HCT116 (cell line): ENCODE measurements at regions not wholly inside any gene's neighbourhood (a gene's known extent, or its start where the extent isn't known, plus 50 kb on each side); places are given as distances from the start of the nearest gene placed in this dataset.

Experiments used
- ATAC-seq: fragments of 200-7000 bp; cut with Tn5 transposase; 2 replicates; pipeline ENCODE4 v1.9.1; 2020; ENCODE audit warnings: mild to moderate bottlenecking, moderate library complexity
- BruUV-seq: library from RNA; stranded (reverse); fragments of 400-500 nt; replicated peaks from 2 replicates; lab custom pipeline; 2021; lab: Mats Ljungman, UMichigan
- CTCF ChIA-PET: fragments of 300-600 bp; sonication (Branson Sonifier 250); formaldehyde crosslinking; loops from one replicate; lab custom pipeline; 2021; ENCODE audit warnings: antibody characterized with exemption; lab: Charles Lee
- POLR2A ChIA-PET: fragments of 300-600, 350-600 bp; sonication (Branson Sonifier 250); formaldehyde crosslinking; loops from one replicate; lab custom pipeline; 2021; ENCODE audit warnings: antibody characterized with exemption; lab: Charles Lee
- RAD21 ChIA-PET, 2 experiments: fragments of 300-600 bp; sonication (Branson Sonifier 250); formaldehyde crosslinking; loops; one replicate each; lab custom pipeline; 2023; ENCODE audit warnings: low total read pairs in 2 of 2; ENCODE audit not compliant: uncharacterized antibody in 2 of 2, unreplicated experiment in 2 of 2, low non-redundant PET in 1 of 2; lab: Charles Lee
- DNase-seq: peaks from one replicate; pipeline ENCODE4 v3.0.0-alpha.2; 2010; ENCODE audit warnings: low read depth, low spot score
- H2AFZ ChIP-seq: fragments of 200-600 bp; shearing (Covaris generic), sonication (generic); 2 replicates; pipeline ENCODE4 v1.6.1; 2017; ENCODE audit warnings: low read depth, mixed run types, mixed read lengths, antibody characterized with exemption, low read length; ENCODE audit not compliant: poor library complexity, severe bottlenecking
- H3K27ac ChIP-seq: 2 replicates; pipeline ENCODE4 v1.5.1; 2012; ENCODE audit warnings: low read depth, low read length
- H3K27me3 ChIP-seq: fragments of 200-600 bp; sonication (generic); 2 replicates; pipeline ENCODE4 v1.6.1; 2016; ENCODE audit warnings: mixed run types, low read length, mixed read lengths; ENCODE audit not compliant: insufficient read depth
- H3K36me3 ChIP-seq, 2 experiments: fragments of 200-500 bp in 1 of 2; fragments of 200-600 bp in 1 of 2; sonication (Bioruptor generic) in 1 of 2; sonication (generic) in 1 of 2; 2 replicates each; pipeline versions ENCODE4 v1.5.1 to v1.6.1; 2014 to 2016; ENCODE audit warnings: low read length in 2 of 2, inconsistent platforms in 1 of 2, mixed read lengths in 1 of 2, mixed run types in 1 of 2; ENCODE audit not compliant: insufficient read depth in 2 of 2, control insufficient read depth in 1 of 2
- H3K4me1 ChIP-seq, 2 experiments: fragments of 200-600 bp in 1 of 2; sonication (generic) in 1 of 2; 2 replicates each; pipeline versions ENCODE4 v1.5.1 to v1.6.1; 2012 to 2017; ENCODE audit warnings: low read length in 2 of 2, inconsistent platforms in 1 of 2, mild to moderate bottlenecking in 1 of 2, mixed read lengths in 1 of 2, mixed run types in 1 of 2, moderate library complexity in 1 of 2; ENCODE audit not compliant: insufficient read depth in 2 of 2, control insufficient read depth in 1 of 2
- H3K4me2 ChIP-seq: fragments of 200-600 bp; sonication (generic); 2 replicates; pipeline ENCODE4 v1.6.1; 2017; ENCODE audit warnings: mixed run types, low read length, mixed read lengths
- H3K4me3 ChIP-seq, 2 experiments: fragments of 200-600 bp in 1 of 2; sonication (generic) in 1 of 2; replicated peaks in 1 of 2; 2 replicates each; pipeline ENCODE4 v1.5.1; 2011 to 2016; ENCODE audit warnings: low read length in 2 of 2, control low read depth in 1 of 2, low read depth in 1 of 2, mild to moderate bottlenecking in 1 of 2, mixed read lengths in 1 of 2, mixed run types in 1 of 2
- H3K79me2 ChIP-seq: fragments of 200-600 bp; sonication (generic); 2 replicates; pipeline ENCODE4 v1.6.1; 2017; ENCODE audit warnings: mild to moderate bottlenecking, mixed run types, low read length, moderate library complexity, mixed read lengths; ENCODE audit not compliant: insufficient read depth
- H3K9ac ChIP-seq: fragments of 200-600 bp; sonication (generic); 2 replicates; pipeline ENCODE4 v1.6.1; 2016; ENCODE audit warnings: low read length, mixed read lengths
- H3K9me2 ChIP-seq: fragments of 200-600 bp; sonication (generic), shearing (Covaris generic); 2 replicates; pipeline ENCODE4 v1.6.1; 2017; ENCODE audit warnings: mixed run types, mild to moderate bottlenecking, moderate library complexity; ENCODE audit not compliant: insufficient read depth
- H3K9me3 ChIP-seq, 2 experiments: fragments of 200-500 bp in 1 of 2; fragments of 200-600 bp in 1 of 2; sonication (Bioruptor generic) in 1 of 2; sonication (generic) in 1 of 2; 2 replicates each; pipeline ENCODE4 v1.6.1; 2014 to 2017; ENCODE audit warnings: low read length in 2 of 2, mixed read lengths in 2 of 2, inconsistent platforms in 1 of 2, low read depth in 1 of 2, mild to moderate bottlenecking in 1 of 2, mixed run types in 1 of 2, moderate library complexity in 1 of 2; ENCODE audit not compliant: control insufficient read depth in 1 of 2, insufficient read depth in 1 of 2
- H4K20me1 ChIP-seq: fragments of 200-600 bp; sonication (generic), shearing (Covaris generic); 2 replicates; pipeline ENCODE4 v1.6.1; 2017; ENCODE audit warnings: mixed run types, mild to moderate bottlenecking, moderate library complexity; ENCODE audit not compliant: insufficient read depth
- CEBPB ChIP-seq: IDR thresholded peaks from 2 replicates; pipeline ENCODE4 v1.6.1; 2012; ENCODE audit warnings: low read depth
- EGR1 ChIP-seq: IDR thresholded peaks from 2 replicates; pipeline ENCODE4 v1.6.1; 2012; ENCODE audit warnings: low read depth
- ELF1 ChIP-seq: IDR thresholded peaks from 2 replicates; pipeline ENCODE4 v1.6.1; 2012; ENCODE audit warnings: low read depth, borderline replicate concordance
- EZH2 ChIP-seq: fragments of 200-600 bp; sonication (generic); IDR thresholded peaks from 2 replicates; pipeline ENCODE4 v1.6.1; 2017; ENCODE audit warnings: antibody characterized with exemption, mixed run types
- EZH2phosphoT487 ChIP-seq: fragments of 200-600 bp; IDR thresholded peaks from 2 replicates; pipeline ENCODE4 v1.6.1; 2018; ENCODE audit warnings: antibody characterized with exemption, borderline replicate concordance
- FOSL1 ChIP-seq: IDR thresholded peaks from 2 replicates; pipeline ENCODE4 v1.6.1; 2012; ENCODE audit warnings: low read depth
- POLR2A ChIP-seq: IDR thresholded peaks from 2 replicates; pipeline ENCODE4 v1.7.0; 2011; ENCODE audit warnings: borderline replicate concordance; ENCODE audit not compliant: insufficient read depth, insufficient read length; ENCODE audit errors: extremely low read depth
- POLR2AphosphoS5 ChIP-seq: IDR thresholded peaks from 2 replicates; pipeline ENCODE4 v1.6.1; 2011; ENCODE audit warnings: mild to moderate bottlenecking, low read depth, low read length, moderate library complexity
- RAD21 ChIP-seq: IDR thresholded peaks from 2 replicates; pipeline ENCODE4 v1.6.1; 2012; ENCODE audit warnings: low read depth, mild to moderate bottlenecking
- SIN3A ChIP-seq: IDR thresholded peaks from 2 replicates; pipeline ENCODE4 v1.6.1; 2012; ENCODE audit warnings: low read depth
- SP1 ChIP-seq: IDR thresholded peaks from 2 replicates; pipeline ENCODE4 v1.6.1; 2012; ENCODE audit warnings: low read depth
- SRF ChIP-seq: IDR thresholded peaks from 2 replicates; pipeline ENCODE4 v1.6.1; 2012; ENCODE audit warnings: low read depth
- TCF7L2 ChIP-seq: IDR thresholded peaks from 2 replicates; pipeline ENCODE4 v1.7.0; 2011; ENCODE audit warnings: borderline replicate concordance, inconsistent platforms; ENCODE audit not compliant: insufficient read depth, insufficient read length; ENCODE audit errors: extremely low read depth
- YY1 ChIP-seq: IDR thresholded peaks from 2 replicates; pipeline ENCODE4 v1.6.1; 2011; ENCODE audit warnings: low read length, low read depth, moderate library complexity, mild to moderate bottlenecking; ENCODE audit not compliant: insufficient replicate concordance; ENCODE audit errors: extremely low read depth
- ZFX ChIP-seq: fragments of 450-650 bp; IDR thresholded peaks from 2 replicates; pipeline ENCODE4 v1.6.1; 2017
- ZNF274 ChIP-seq: fragments of 200-500 bp; sonication (Bioruptor generic); IDR thresholded peaks from 2 replicates; pipeline ENCODE4 v1.6.1; 2014; ENCODE audit warnings: mild to moderate bottlenecking, low read depth, low read length, inconsistent platforms
- intact Hi-C: fragments of 100-400 bp; cut with micrococcal nuclease; formaldehyde crosslinking; loops from 2 replicates; pipeline ENCODE4 v1.10.0; 2022
- TF ChIP-seq, protein P1 (sequence below): IDR thresholded peaks from 2 replicates; pipeline ENCODE4 v1.6.1; 2012
- TF ChIP-seq, protein P2 (sequence below), 3 experiments: fragments of 200-600 bp in 1 of 3; sonication (generic) in 1 of 3; IDR thresholded peaks in 2 of 3; conservative IDR thresholded peaks in 1 of 3; 2 replicates each; pipeline ENCODE4 v1.5.1; 2012 to 2017; ENCODE audit warnings: low read depth in 2 of 3, low read length in 2 of 3, antibody characterized with exemption in 1 of 3, borderline replicate concordance in 1 of 3, control low read depth in 1 of 3, mild to moderate bottlenecking in 1 of 3, mixed read lengths in 1 of 3, mixed run types in 1 of 3, moderate library complexity in 1 of 3; ENCODE audit not compliant: insufficient read depth in 1 of 3
- TF ChIP-seq, protein P3 (sequence below): IDR thresholded peaks from 2 replicates; pipeline ENCODE4 v1.6.1; 2012
- TF ChIP-seq, protein P4 (sequence below): IDR thresholded peaks from 2 replicates; pipeline ENCODE4 v1.6.1; 2011; ENCODE audit warnings: mild to moderate bottlenecking, low read length, moderate library complexity; ENCODE audit not compliant: insufficient replicate concordance; ENCODE audit errors: extremely low read depth

DNA sequence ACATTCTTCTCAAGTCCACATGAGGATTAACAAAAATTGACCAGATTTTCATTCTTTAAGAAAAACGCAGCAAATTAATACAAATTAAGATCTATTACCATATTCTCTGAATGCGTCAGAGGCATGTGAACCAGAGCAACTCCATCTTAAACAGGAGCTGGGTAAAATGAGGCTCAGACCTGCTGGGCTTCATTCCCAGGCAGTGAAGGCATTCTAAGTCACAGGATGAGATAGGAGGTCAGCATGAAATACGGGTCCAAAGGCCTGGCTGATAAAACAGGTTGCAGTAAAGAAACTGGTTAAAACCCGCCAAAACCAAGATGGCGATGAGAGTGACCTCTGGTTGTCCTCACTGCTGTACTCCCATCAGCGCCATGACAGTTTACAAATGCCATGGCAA, 217.6 kb downstream of the RDH14 start:
- Histone ChIP-seq H3K27ac (no peak overlapping the region), H3K9ac (no peak overlapping the region), H4K20me1 (no peaks in the 10 kb centered on the region), H3K4me3 (no peak overlapping the region), H3K9me3 (no peaks in the 10 kb centered on the region), H3K36me3 (no peaks in the 10 kb centered on the region), H3K79me2 (no peaks in the 10 kb centered on the region), H2AFZ (no peak overlapping the region), H3K4me2 (no peak overlapping the region), H3K9me2 (no peaks in the 10 kb centered on the region), H3K4me1 (no peaks in the 10 kb centered on the region), H3K27me3 (no peaks in the 10 kb centered on the region)
- POLR2A ChIA-PET: no interaction called here
- CTCF ChIA-PET: no interaction called here
- no TSS peak for BruUV-seq
- TF ChIP-seq RAD21 (no peak), ELF1 (no peak), SRF (no peak), EZH2phosphoT487 (no peak), CEBPB (no peak), SIN3A (no peak), SP1 (no peak), YY1 (no peak), FOSL1 (no peak), ZNF274 (no peak), EGR1 (no peak), POLR2AphosphoS5 (no peak), TCF7L2 (no peak), ZFX (no peak), POLR2A (no peak), EZH2 (no peak)
- TF ChIP-seq, protein P1, sequence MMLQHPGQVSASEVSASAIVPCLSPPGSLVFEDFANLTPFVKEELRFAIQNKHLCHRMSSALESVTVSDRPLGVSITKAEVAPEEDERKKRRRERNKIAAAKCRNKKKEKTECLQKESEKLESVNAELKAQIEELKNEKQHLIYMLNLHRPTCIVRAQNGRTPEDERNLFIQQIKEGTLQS: no peak
- TF ChIP-seq, protein P2, sequence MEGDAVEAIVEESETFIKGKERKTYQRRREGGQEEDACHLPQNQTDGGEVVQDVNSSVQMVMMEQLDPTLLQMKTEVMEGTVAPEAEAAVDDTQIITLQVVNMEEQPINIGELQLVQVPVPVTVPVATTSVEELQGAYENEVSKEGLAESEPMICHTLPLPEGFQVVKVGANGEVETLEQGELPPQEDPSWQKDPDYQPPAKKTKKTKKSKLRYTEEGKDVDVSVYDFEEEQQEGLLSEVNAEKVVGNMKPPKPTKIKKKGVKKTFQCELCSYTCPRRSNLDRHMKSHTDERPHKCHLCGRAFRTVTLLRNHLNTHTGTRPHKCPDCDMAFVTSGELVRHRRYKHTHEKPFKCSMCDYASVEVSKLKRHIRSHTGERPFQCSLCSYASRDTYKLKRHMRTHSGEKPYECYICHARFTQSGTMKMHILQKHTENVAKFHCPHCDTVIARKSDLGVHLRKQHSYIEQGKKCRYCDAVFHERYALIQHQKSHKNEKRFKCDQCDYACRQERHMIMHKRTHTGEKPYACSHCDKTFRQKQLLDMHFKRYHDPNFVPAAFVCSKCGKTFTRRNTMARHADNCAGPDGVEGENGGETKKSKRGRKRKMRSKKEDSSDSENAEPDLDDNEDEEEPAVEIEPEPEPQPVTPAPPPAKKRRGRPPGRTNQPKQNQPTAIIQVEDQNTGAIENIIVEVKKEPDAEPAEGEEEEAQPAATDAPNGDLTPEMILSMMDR (IDR thresholded peaks at IDR 0.05 in 2 of 3, conservative IDR thresholded peaks at IDR 0.05 in 1 of 3; ENCODE audit: borderline replicate concordance in 1 of 3, insufficient read depth in 1 of 3, low read depth in 2 of 3, low read length in 2 of 3): no peak
- TF ChIP-seq, protein P3, sequence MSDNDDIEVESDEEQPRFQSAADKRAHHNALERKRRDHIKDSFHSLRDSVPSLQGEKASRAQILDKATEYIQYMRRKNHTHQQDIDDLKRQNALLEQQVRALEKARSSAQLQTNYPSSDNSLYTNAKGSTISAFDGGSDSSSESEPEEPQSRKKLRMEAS: no peak
- TF ChIP-seq, protein P4, sequence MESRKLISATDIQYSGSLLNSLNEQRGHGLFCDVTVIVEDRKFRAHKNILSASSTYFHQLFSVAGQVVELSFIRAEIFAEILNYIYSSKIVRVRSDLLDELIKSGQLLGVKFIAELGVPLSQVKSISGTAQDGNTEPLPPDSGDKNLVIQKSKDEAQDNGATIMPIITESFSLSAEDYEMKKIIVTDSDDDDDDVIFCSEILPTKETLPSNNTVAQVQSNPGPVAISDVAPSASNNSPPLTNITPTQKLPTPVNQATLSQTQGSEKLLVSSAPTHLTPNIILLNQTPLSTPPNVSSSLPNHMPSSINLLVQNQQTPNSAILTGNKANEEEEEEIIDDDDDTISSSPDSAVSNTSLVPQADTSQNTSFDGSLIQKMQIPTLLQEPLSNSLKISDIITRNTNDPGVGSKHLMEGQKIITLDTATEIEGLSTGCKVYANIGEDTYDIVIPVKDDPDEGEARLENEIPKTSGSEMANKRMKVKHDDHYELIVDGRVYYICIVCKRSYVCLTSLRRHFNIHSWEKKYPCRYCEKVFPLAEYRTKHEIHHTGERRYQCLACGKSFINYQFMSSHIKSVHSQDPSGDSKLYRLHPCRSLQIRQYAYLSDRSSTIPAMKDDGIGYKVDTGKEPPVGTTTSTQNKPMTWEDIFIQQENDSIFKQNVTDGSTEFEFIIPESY: no peak
- DNase-seq (no peak), ATAC-seq (no peak)
- RAD21 ChIA-PET: no interaction called here
- intact Hi-C loops: no loop called here
